ENCODE measurements at regions not wholly inside any gene's neighbourhood (a gene's known extent, or its start where the extent isn't known, plus 50 kb on each side); places are given as distances from the start of the nearest gene placed in this dataset.

GRCh38 chr9:21564175-21564574 lies 82.1 kb upstream of the IFNE start:
- DNase-seq (ENCODE audit: low spot score), result no peak

GRCh38 chr9:21565155-21565554 lies 83.0 kb upstream of the IFNE start:
- DNase-seq (ENCODE audit: low spot score), result no peak

GRCh38 chr9:21567926-21568325 lies 85.8 kb upstream of the IFNE start:
- DNase-seq (ENCODE audit: low spot score), result no peak

- no peak for DNase-seq (ENCODE audit: low spot score)
Measured at GRCh38 chr9:21568484-21568883, 86.4 kb upstream of the IFNE start.

- DNase-seq (ENCODE audit: low spot score), result no peak
Measured at GRCh38 chr9:21569721-21570120, 87.6 kb upstream of the IFNE start.

GRCh38 chr9:21570643-21571275 lies 88.6 kb upstream of the IFNE start:
- no peak for DNase-seq (ENCODE audit: low spot score)

- DNase-seq (ENCODE audit: low spot score), result no peak
Measured at GRCh38 chr9:21574261-21574660, 92.1 kb upstream of the IFNE start.

- DNase-seq (ENCODE audit: low spot score), result peak; percentile 78
Measured at GRCh38 chr9:21576331-21577189, 94.4 kb upstream of the IFNE start.

- no peak for DNase-seq (ENCODE audit: low spot score)
Measured at GRCh38 chr9:21579247-21579671, 97.1 kb upstream of the IFNE start.

- DNase-seq (ENCODE audit: low spot score), result no peak
Measured at GRCh38 chr9:21579743-21580142, 97.6 kb upstream of the IFNE start.

GRCh38 chr9:21580636-21581378 lies 98.7 kb upstream of the IFNE start:
- no peak for DNase-seq (ENCODE audit: low spot score)

- DNase-seq (ENCODE audit: low spot score), result no peak
Measured at GRCh38 chr9:21583628-21584377, 101.7 kb upstream of the IFNE start.

GRCh38 chr9:21584890-21585289 lies 102.8 kb upstream of the IFNE start:
- no peak for DNase-seq (ENCODE audit: low spot score)

- DNase-seq (ENCODE audit: low spot score), result no peak
Measured at GRCh38 chr9:21585756-21586752, 103.9 kb upstream of the IFNE start.

GRCh38 chr9:21589344-21590056 lies 107.4 kb upstream of the IFNE start:
- no peak for DNase-seq (ENCODE audit: low spot score)

GRCh38 chr9:21590058-21590996 lies 108.2 kb upstream of the IFNE start:
- DNase-seq (ENCODE audit: low spot score), result no peak

- DNase-seq (ENCODE audit: low spot score), result peak; percentile 83
Measured at GRCh38 chr9:21591221-21592062, 109.3 kb upstream of the IFNE start.

- no peak for DNase-seq (ENCODE audit: low spot score)
Measured at GRCh38 chr9:21592063-21592338, 109.9 kb upstream of the IFNE start.
